ENCODE measurements at regions not wholly inside any gene's neighbourhood (a gene's known extent, or its start where the extent isn't known, plus 50 kb on each side); places are given as distances from the start of the nearest gene placed in this dataset.

GRCh38 chr5:40066616-40067015 lies 613.1 kb upstream of the PTGER4 start:
- no peak for DNase-seq (ENCODE audit: low read depth)

GRCh38 chr5:40052808-40053207 lies 626.9 kb upstream of the PTGER4 start:
- no peak for DNase-seq (ENCODE audit: low read depth)

GRCh38 chr5:40046792-40047191 lies 622.0 kb upstream of the DAB2 start:
- peak; percentile 65 for DNase-seq (ENCODE audit: low read depth)

GRCh38 chr5:40045429-40045828 lies 620.6 kb upstream of the DAB2 start:
- no peak for DNase-seq (ENCODE audit: low read depth)

- no peak for DNase-seq (ENCODE audit: low read depth)
These were observed 619.1 kb upstream of the DAB2 start for GRCh38 chr5:40043916-40044315.

- no peak for DNase-seq (ENCODE audit: low read depth)
These were observed 616.7 kb upstream of the DAB2 start for GRCh38 chr5:40041452-40041851.

- no peak for DNase-seq (ENCODE audit: low read depth)
These were observed 612.9 kb upstream of the DAB2 start for GRCh38 chr5:40037713-40038112.

- no peak for DNase-seq (ENCODE audit: low read depth)
These were observed 609.7 kb upstream of the DAB2 start for GRCh38 chr5:40034441-40034840.

GRCh38 chr5:40033411-40033810 lies 608.6 kb upstream of the DAB2 start:
- peak; percentile 68 for DNase-seq (ENCODE audit: low read depth)

GRCh38 chr5:40033009-40033408 lies 608.2 kb upstream of the DAB2 start:
- no peak for DNase-seq (ENCODE audit: low read depth)

GRCh38 chr5:40030661-40031060 lies 605.9 kb upstream of the DAB2 start:
- no peak for DNase-seq (ENCODE audit: low read depth)

GRCh38 chr5:40029711-40030495 lies 605.1 kb upstream of the DAB2 start:
- DNase-seq (ENCODE audit: low read depth) = no peak

GRCh38 chr5:40027400-40027799 lies 602.6 kb upstream of the DAB2 start:
- DNase-seq (ENCODE audit: low read depth) = no peak

- no peak for DNase-seq (ENCODE audit: low read depth)
These were observed 600.8 kb upstream of the DAB2 start for GRCh38 chr5:40025586-40025985.

- no peak for DNase-seq (ENCODE audit: low read depth)
These were observed 597.3 kb upstream of the DAB2 start for GRCh38 chr5:40022057-40022456.

GRCh38 chr5:40021007-40021406 lies 596.2 kb upstream of the DAB2 start:
- DNase-seq (ENCODE audit: low read depth) = no peak

- no peak for DNase-seq (ENCODE audit: low read depth)
These were observed 593.1 kb upstream of the DAB2 start for GRCh38 chr5:40017918-40018317.

GRCh38 chr5:40017135-40017534 lies 592.4 kb upstream of the DAB2 start:
- no peak for DNase-seq (ENCODE audit: low read depth)

GRCh38 chr5:40010436-40010835 lies 585.7 kb upstream of the DAB2 start:
- no peak for DNase-seq (ENCODE audit: low read depth)

GRCh38 chr5:40006260-40006659 lies 581.5 kb upstream of the DAB2 start:
- DNase-seq (ENCODE audit: low read depth) = no peak

- no peak for DNase-seq (ENCODE audit: low read depth)
These were observed 577.0 kb upstream of the DAB2 start for GRCh38 chr5:40001796-40002195.

GRCh38 chr5:39998518-39998917 lies 573.7 kb upstream of the DAB2 start:
- DNase-seq (ENCODE audit: low read depth) = peak; percentile 81

- DNase-seq (ENCODE audit: low read depth) = no peak
These were observed 571.2 kb upstream of the DAB2 start for GRCh38 chr5:39995990-39996389.

Data from myocyte (in vitro differentiated cells).